ENCODE measurements at regions not wholly inside any gene's neighbourhood (a gene's known extent, or its start where the extent isn't known, plus 50 kb on each side); places are given as distances from the start of the nearest gene placed in this dataset.

GRCh38 chr9:109865521-109865920, 85.5 kb downstream of the PALM2AKAP2 start:
- H3K27ac Mint-ChIP-seq, result no peak overlapping the region
- no peak overlapping the region for H3K4me3 Mint-ChIP-seq
- no peaks in the 10 kb centered on the region for H3K9me3 Mint-ChIP-seq
- no peaks in the 10 kb centered on the region for H3K4me1 Mint-ChIP-seq (ENCODE audit: low read depth)
- H3K36me3 Mint-ChIP-seq (ENCODE audit: low read depth), result no peaks in the 10 kb centered on the region
- H3K27me3 Mint-ChIP-seq (ENCODE audit: low read depth), result peaks cover 19% of the 10 kb centered on the region

- H3K27ac Mint-ChIP-seq, result no peak overlapping the region
- peaks cover 22% of the 10 kb centered on the region for H3K27me3 Mint-ChIP-seq (ENCODE audit: low read depth)
- no peaks in the 10 kb centered on the region for H3K36me3 Mint-ChIP-seq (ENCODE audit: low read depth)
- H3K4me3 Mint-ChIP-seq, result no peak overlapping the region
- no peaks in the 10 kb centered on the region for H3K9me3 Mint-ChIP-seq
- H3K4me1 Mint-ChIP-seq (ENCODE audit: low read depth), result peaks cover 2% of the 10 kb centered on the region
Measured at GRCh38 chr9:109868207-109868606, 88.2 kb downstream of the PALM2AKAP2 start.

- Mint-ChIP-seq H3K36me3 (ENCODE audit: low read depth) (no peaks in the 10 kb centered on the region), H3K27ac (no peak overlapping the region), H3K4me1 (ENCODE audit: low read depth) (peaks cover 6% of the 10 kb centered on the region), H3K27me3 (ENCODE audit: low read depth) (peaks cover 22% of the 10 kb centered on the region), H3K4me3 (no peak overlapping the region), H3K9me3 (no peaks in the 10 kb centered on the region)
Measured at GRCh38 chr9:109868722-109869121, 88.7 kb downstream of the PALM2AKAP2 start.

- peaks cover 11% of the 10 kb centered on the region for H3K4me1 Mint-ChIP-seq (ENCODE audit: low read depth)
- no peak overlapping the region for H3K27ac Mint-ChIP-seq
- peaks cover 22% of the 10 kb centered on the region for H3K27me3 Mint-ChIP-seq (ENCODE audit: low read depth)
- H3K9me3 Mint-ChIP-seq, result no peaks in the 10 kb centered on the region
- no peak overlapping the region for H3K4me3 Mint-ChIP-seq
- H3K36me3 Mint-ChIP-seq (ENCODE audit: low read depth), result peaks cover 5% of the 10 kb centered on the region
Measured at GRCh38 chr9:109870365-109870764, 90.4 kb downstream of the PALM2AKAP2 start.

- Mint-ChIP-seq H3K4me1 (ENCODE audit: low read depth) (peaks cover 12% of the 10 kb centered on the region), H3K27me3 (ENCODE audit: low read depth) (peaks cover 18% of the 10 kb centered on the region), H3K27ac (no peak overlapping the region), H3K9me3 (no peaks in the 10 kb centered on the region), H3K36me3 (ENCODE audit: low read depth) (peaks cover 9% of the 10 kb centered on the region), H3K4me3 (no peak overlapping the region)
Measured at GRCh38 chr9:109872901-109873300, 92.9 kb downstream of the PALM2AKAP2 start.

GRCh38 chr9:109875495-109876129, 95.6 kb downstream of the PALM2AKAP2 start:
- H3K9me3 Mint-ChIP-seq, result no peaks in the 10 kb centered on the region
- peaks cover 16% of the 10 kb centered on the region for H3K4me1 Mint-ChIP-seq (ENCODE audit: low read depth)
- peaks cover 5% of the 10 kb centered on the region for H3K27me3 Mint-ChIP-seq (ENCODE audit: low read depth)
- no peak overlapping the region for H3K27ac Mint-ChIP-seq
- H3K36me3 Mint-ChIP-seq (ENCODE audit: low read depth), result peaks cover 9% of the 10 kb centered on the region
- no peak overlapping the region for H3K4me3 Mint-ChIP-seq

GRCh38 chr9:109880276-109881169, 100.5 kb downstream of the PALM2AKAP2 start:
- H3K4me3 Mint-ChIP-seq, result peak overlapping the region; percentile 71
- peaks cover 14% of the 10 kb centered on the region for H3K36me3 Mint-ChIP-seq (ENCODE audit: low read depth)
- peak overlapping the region; percentile 70 for H3K27ac Mint-ChIP-seq
- no peaks in the 10 kb centered on the region for H3K27me3 Mint-ChIP-seq (ENCODE audit: low read depth)
- peaks cover 44% of the 10 kb centered on the region for H3K4me1 Mint-ChIP-seq (ENCODE audit: low read depth)
- peaks cover 5% of the 10 kb centered on the region for H3K9me3 Mint-ChIP-seq

GRCh38 chr9:109883623-109884022, 103.6 kb downstream of the PALM2AKAP2 start:
- H3K9me3 Mint-ChIP-seq, result peaks cover 5% of the 10 kb centered on the region
- H3K4me1 Mint-ChIP-seq (ENCODE audit: low read depth), result peaks cover 72% of the 10 kb centered on the region
- H3K27me3 Mint-ChIP-seq (ENCODE audit: low read depth), result no peaks in the 10 kb centered on the region
- peak overlapping the region; percentile 59 for H3K4me3 Mint-ChIP-seq
- H3K36me3 Mint-ChIP-seq (ENCODE audit: low read depth), result peaks cover 14% of the 10 kb centered on the region
- H3K27ac Mint-ChIP-seq, result peak overlapping the region; percentile 92

GRCh38 chr9:109886041-109886440, 106.0 kb downstream of the PALM2AKAP2 start:
- Mint-ChIP-seq H3K27ac (peak overlapping the region; percentile 98), H3K4me3 (peak overlapping the region; percentile 68), H3K36me3 (ENCODE audit: low read depth) (peaks cover 20% of the 10 kb centered on the region), H3K27me3 (ENCODE audit: low read depth) (no peaks in the 10 kb centered on the region), H3K4me1 (ENCODE audit: low read depth) (peaks cover 87% of the 10 kb centered on the region), H3K9me3 (peaks cover 5% of the 10 kb centered on the region)

- H3K9me3 Mint-ChIP-seq, result peaks cover 5% of the 10 kb centered on the region
- H3K4me1 Mint-ChIP-seq (ENCODE audit: low read depth), result peaks cover 87% of the 10 kb centered on the region
- peak overlapping the region; percentile 68 for H3K4me3 Mint-ChIP-seq
- no peaks in the 10 kb centered on the region for H3K27me3 Mint-ChIP-seq (ENCODE audit: low read depth)
- H3K27ac Mint-ChIP-seq, result peak overlapping the region; percentile 98
- peaks cover 20% of the 10 kb centered on the region for H3K36me3 Mint-ChIP-seq (ENCODE audit: low read depth)
Measured at GRCh38 chr9:109886617-109887016, 106.6 kb downstream of the PALM2AKAP2 start.

GRCh38 chr9:109887079-109887478, 107.1 kb downstream of the PALM2AKAP2 start:
- Mint-ChIP-seq H3K4me3 (peak overlapping the region; percentile 68), H3K27ac (peak overlapping the region; percentile 98), H3K36me3 (ENCODE audit: low read depth) (peaks cover 20% of the 10 kb centered on the region), H3K4me1 (ENCODE audit: low read depth) (peaks cover 92% of the 10 kb centered on the region), H3K9me3 (peaks cover 5% of the 10 kb centered on the region), H3K27me3 (ENCODE audit: low read depth) (no peaks in the 10 kb centered on the region)

GRCh38 chr9:109888695-109889094, 108.7 kb downstream of the PALM2AKAP2 start:
- Mint-ChIP-seq H3K27ac (peak overlapping the region; percentile 84), H3K36me3 (ENCODE audit: low read depth) (peaks cover 19% of the 10 kb centered on the region), H3K9me3 (peaks cover 5% of the 10 kb centered on the region), H3K4me3 (peak overlapping the region; percentile 46), H3K27me3 (ENCODE audit: low read depth) (no peaks in the 10 kb centered on the region), H3K4me1 (ENCODE audit: low read depth) (peaks cover 92% of the 10 kb centered on the region)

- peaks cover 5% of the 10 kb centered on the region for H3K9me3 Mint-ChIP-seq
- no peaks in the 10 kb centered on the region for H3K27me3 Mint-ChIP-seq (ENCODE audit: low read depth)
- peak overlapping the region; percentile 46 for H3K4me3 Mint-ChIP-seq
- peak overlapping the region; percentile 84 for H3K27ac Mint-ChIP-seq
- peaks cover 16% of the 10 kb centered on the region for H3K36me3 Mint-ChIP-seq (ENCODE audit: low read depth)
- peaks cover 88% of the 10 kb centered on the region for H3K4me1 Mint-ChIP-seq (ENCODE audit: low read depth)
Measured at GRCh38 chr9:109889456-109889855, 109.5 kb downstream of the PALM2AKAP2 start.

- Mint-ChIP-seq H3K9me3 (no peaks in the 10 kb centered on the region), H3K27ac (peak overlapping the region; percentile 91), H3K27me3 (ENCODE audit: low read depth) (no peaks in the 10 kb centered on the region), H3K4me3 (peak overlapping the region; percentile 63), H3K36me3 (ENCODE audit: low read depth) (peaks cover 8% of the 10 kb centered on the region), H3K4me1 (ENCODE audit: low read depth) (peaks cover 67% of the 10 kb centered on the region)
Measured at GRCh38 chr9:109893241-109893640, 113.2 kb downstream of the PALM2AKAP2 start.

GRCh38 chr9:109894473-109894872, 114.5 kb downstream of the PALM2AKAP2 start:
- Mint-ChIP-seq H3K27ac (peak overlapping the region; percentile 90), H3K9me3 (no peaks in the 10 kb centered on the region), H3K4me3 (peak overlapping the region; percentile 36)

More at GRCh38 chr9:109894473-109894872, 114.5 kb downstream of the PALM2AKAP2 start:
- H3K36me3 Mint-ChIP-seq (ENCODE audit: low read depth), result peaks cover 12% of the 10 kb centered on the region
- no peaks in the 10 kb centered on the region for H3K27me3 Mint-ChIP-seq (ENCODE audit: low read depth)
- peaks cover 66% of the 10 kb centered on the region for H3K4me1 Mint-ChIP-seq (ENCODE audit: low read depth)

Measured in T-helper 1 cell treated with Interleukin-12 subunit alpha and Interleukin-12 subunit beta and Interleukin-4 antibody, amounts not matched to agents 30 μg/mL and 1 μg/mL, for 36 hours (primary cell).